Lung (tissue), 11 donors: ENCODE measurements at regions not wholly inside any gene's neighbourhood (a gene's known extent, or its start where the extent isn't known, plus 50 kb on each side); places are given as distances from the start of the nearest gene placed in this dataset.
A peak's percentile ranks its signal among the peaks of the same experiment; 100 is the strongest.

ENCODE experiments used
- ATAC-seq: fragments of 200-7000 bp; cut with Tn5 transposase; one replicate; pipeline ENCODE4 v1.9.1; 2020; ENCODE audit warnings: moderate number of reproducible peaks; ENCODE audit not compliant: insufficient read depth, low FRiP score
- DNase-seq, 3 donors: peaks; one replicate each; pipeline ENCODE4 v3.0.0-alpha.2; 2013 to 2017
- H3K27ac ChIP-seq, 2 donors: one replicate each; pipeline ENCODE4 v1.5.1; 2013; ENCODE audit warnings: mild to moderate bottlenecking in 2 of 2, moderate library complexity in 2 of 2, control low read depth in 1 of 2, inconsistent platforms in 1 of 2, low read depth in 1 of 2, low read length in 1 of 2
- H3K27me3 ChIP-seq, 3 donors: one replicate each; pipeline ENCODE4 v1.5.1; 2013; ENCODE audit warnings: low read length in 2 of 3; ENCODE audit not compliant: control insufficient read depth in 3 of 3, insufficient read depth in 3 of 3
- H3K36me3 ChIP-seq, 4 donors: one replicate each; pipeline ENCODE4 v1.5.1; 2013; ENCODE audit warnings: low read length in 4 of 4, mild to moderate bottlenecking in 1 of 4, moderate library complexity in 1 of 4; ENCODE audit not compliant: control insufficient read depth in 4 of 4, insufficient read depth in 4 of 4
- H3K4me1 ChIP-seq, 5 donors: one replicate each; pipeline ENCODE4 v1.5.1; 2013; ENCODE audit warnings: low read length in 5 of 5, mild to moderate bottlenecking in 2 of 5, moderate library complexity in 1 of 5; ENCODE audit not compliant: control insufficient read depth in 5 of 5, insufficient read depth in 5 of 5
- H3K4me3 ChIP-seq: one replicate; pipeline ENCODE4 v1.5.1; 2013; ENCODE audit warnings: mild to moderate bottlenecking, control low read depth, moderate library complexity
- H3K9ac ChIP-seq, 2 donors: one replicate each; pipeline ENCODE4 v1.5.1; 2013; ENCODE audit warnings: low read length in 2 of 2, control low read depth in 1 of 2; ENCODE audit not compliant: insufficient read depth in 1 of 2
- H3K9me3 ChIP-seq, 4 donors: one replicate each; pipeline ENCODE4 v1.5.1; 2013; ENCODE audit warnings: low read length in 3 of 4, mild to moderate bottlenecking in 1 of 4, moderate library complexity in 1 of 4; ENCODE audit not compliant: control insufficient read depth in 4 of 4, insufficient read depth in 3 of 4
- WGBS, 2 donors: extraction: QIAGEN DNeasy Blood & Tissue Kit; methylation state at CpG; one replicate each; pipeline ENCODE4 v1.1.7; 2013; 5-methylcytosine and 5-hydroxymethylcytosine counted together
- TF ChIP-seq, protein P1 (sequence below): IDR thresholded peaks from 2 replicates; pipeline ENCODE4 v1.5.1; 2012; ENCODE audit warnings: mild to moderate bottlenecking; ENCODE audit errors: control extremely low read depth, extremely low read depth
- donor health status: control.
- donor health status: control.
- donor health status: Bipolar disorder and iron deficiency.
- donor health status: healthy.
- donor health status: DM: yes; HTN: yes; CAD: no.

DNA sequence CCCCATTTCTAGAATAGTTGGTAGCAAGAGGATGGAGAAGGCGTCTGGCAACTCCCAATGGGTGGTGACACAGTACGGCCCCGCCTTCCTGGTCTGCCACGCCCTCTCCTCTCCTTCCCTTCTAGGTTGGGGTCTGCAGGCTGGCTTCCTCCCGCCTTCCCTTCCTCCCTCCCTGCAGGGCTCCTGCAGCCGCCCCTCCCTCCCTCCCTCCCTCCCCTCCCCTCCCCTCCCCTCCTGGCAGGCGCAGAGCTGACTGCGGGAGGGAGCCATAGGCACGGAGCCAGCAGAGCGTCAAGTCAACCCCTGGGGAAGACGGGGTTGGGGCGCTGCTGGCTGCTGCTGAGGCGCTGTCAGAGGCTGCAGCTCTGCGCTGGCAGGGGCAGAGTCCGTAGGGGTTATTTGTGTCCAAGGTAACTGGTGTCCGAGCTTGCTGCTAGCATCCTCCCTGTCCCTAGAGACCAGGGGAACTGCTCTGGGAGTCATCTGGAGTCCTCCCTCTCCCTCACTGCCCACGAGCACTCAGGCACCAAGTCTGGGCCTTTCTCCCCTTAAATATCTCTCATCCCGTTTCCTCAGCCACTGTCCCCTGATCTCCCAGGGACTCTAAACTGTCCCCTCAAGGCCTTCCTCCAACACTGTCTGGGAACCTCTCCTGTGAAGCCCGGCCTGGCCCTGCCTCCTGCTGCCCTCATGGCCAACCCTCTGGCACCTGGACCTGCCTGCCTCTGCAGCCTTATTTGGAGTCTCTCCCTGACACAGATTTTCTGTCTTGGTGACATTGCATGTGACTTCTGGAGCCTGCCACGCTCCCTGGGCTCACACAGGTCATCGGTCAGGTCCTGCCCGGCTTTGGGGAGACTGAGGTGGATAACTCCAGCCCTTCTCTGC, 57.4 kb upstream of the ACOT11 start:
- DNase-seq (peak; percentile 75 to 84 (median 78)), ATAC-seq (no peak)
- Histone ChIP-seq H3K27me3 (no peaks in the 10 kb centered on the region), H3K4me3 (no peak overlapping the region), H3K27ac (no peak overlapping the region), H3K9ac (no peak overlapping the region), H3K36me3 (no peaks in the 10 kb centered on the region), H3K9me3 (no peaks in the 10 kb centered on the region), H3K4me1 (peaks cover 5 to 42% (median 18%) of the 10 kb centered on the region in 5 donors)
- TF ChIP-seq, protein P1, sequence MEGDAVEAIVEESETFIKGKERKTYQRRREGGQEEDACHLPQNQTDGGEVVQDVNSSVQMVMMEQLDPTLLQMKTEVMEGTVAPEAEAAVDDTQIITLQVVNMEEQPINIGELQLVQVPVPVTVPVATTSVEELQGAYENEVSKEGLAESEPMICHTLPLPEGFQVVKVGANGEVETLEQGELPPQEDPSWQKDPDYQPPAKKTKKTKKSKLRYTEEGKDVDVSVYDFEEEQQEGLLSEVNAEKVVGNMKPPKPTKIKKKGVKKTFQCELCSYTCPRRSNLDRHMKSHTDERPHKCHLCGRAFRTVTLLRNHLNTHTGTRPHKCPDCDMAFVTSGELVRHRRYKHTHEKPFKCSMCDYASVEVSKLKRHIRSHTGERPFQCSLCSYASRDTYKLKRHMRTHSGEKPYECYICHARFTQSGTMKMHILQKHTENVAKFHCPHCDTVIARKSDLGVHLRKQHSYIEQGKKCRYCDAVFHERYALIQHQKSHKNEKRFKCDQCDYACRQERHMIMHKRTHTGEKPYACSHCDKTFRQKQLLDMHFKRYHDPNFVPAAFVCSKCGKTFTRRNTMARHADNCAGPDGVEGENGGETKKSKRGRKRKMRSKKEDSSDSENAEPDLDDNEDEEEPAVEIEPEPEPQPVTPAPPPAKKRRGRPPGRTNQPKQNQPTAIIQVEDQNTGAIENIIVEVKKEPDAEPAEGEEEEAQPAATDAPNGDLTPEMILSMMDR = no peak
- WGBS, 2 donors = 24 to 27% methylated on average over 17 to 21 of the region's 22 CpGs

DNA sequence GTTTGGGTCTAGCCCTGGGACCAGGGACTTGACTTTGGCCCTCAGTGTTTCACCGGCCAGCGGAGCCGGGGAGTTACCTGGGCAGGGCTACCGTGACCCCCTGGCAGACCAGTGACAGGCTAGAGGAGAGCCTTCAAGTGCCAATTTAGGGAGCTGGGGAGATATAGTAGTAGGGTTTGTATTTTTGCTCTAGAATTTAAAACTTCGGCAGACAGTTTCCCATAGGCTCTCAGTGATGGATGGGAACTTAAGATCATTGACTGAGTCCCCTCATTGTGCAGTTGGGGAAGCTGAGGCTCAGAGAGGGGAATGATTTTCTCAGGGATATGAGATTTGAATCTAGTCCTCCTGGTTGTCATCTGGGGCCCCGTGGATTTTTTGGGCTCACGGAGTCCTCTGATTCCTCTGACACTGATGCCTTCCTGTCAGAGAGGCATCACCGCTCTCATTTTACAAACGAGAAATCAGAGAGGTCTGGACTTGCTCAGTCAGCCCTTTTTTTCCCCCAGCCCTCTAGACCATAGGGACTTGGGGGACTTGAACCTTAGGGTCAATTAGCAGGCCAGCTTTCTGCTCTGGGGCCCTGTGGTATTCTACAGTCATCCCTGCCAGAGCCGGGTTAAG, 58.3 kb upstream of the ACOT11 start:
- ATAC-seq (no peak), DNase-seq (peak in 1 of 3 donors; percentile 21)
- H3K27ac ChIP-seq = peak overlapping the region in 1 of 2 donors; percentile 46
- H3K9me3 ChIP-seq = no peaks in the 10 kb centered on the region
- WGBS, 2 donors = 20 to 23% methylated on average over 10 of the region's 10 CpGs
- no peaks in the 10 kb centered on the region for H3K36me3 ChIP-seq
- TF ChIP-seq, protein P1 = no peak
- no peak overlapping the region for H3K4me3 ChIP-seq
- H3K9ac ChIP-seq = peak overlapping the region in 1 of 2 donors; percentile 61
- H3K27me3 ChIP-seq = no peaks in the 10 kb centered on the region
- H3K4me1 ChIP-seq = peaks cover 5 to 49% (median 23%) of the 10 kb centered on the region in 5 donors

DNA sequence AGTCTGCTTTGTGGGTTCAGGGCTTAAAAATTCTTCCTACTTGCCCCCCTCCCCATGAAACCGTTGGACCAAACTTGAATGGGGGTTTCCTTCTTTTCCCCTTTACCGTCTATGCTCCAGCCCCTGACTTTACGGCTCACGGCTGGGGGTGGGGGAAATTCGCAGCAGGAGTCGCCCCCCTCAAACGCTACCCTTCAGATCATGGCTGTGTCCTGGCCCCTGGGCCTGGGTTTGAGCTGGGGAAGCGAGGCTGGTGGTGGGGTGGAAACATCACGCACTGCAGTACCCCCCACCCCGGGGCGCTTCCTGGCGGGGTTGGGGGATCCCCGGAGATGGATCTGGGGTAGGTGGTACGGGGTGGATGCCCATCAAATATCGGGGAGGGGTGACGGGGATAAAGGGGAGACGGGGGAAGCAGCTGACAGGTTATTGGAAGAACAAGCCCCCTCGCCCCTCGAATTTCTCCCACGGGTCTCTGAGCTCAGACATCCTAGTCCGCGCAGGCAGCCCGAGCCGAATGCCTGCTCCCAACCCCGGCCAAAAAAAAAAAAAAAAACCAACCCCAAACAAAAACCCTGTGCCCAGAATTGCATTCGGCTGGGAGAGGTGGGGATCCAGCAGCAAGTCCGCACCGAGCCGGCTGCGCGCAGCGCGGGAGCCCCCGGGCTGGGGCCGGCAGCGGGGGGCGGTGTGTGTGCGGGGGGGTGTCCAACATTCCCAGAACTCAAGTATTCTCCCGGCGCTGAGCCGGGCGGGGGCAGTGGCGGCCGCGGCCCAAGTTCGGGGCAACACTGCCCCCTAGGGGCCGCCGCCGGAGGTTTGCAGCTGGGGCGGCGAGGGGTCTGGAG, 59.0 kb upstream of the ACOT11 start:
- H3K9me3 ChIP-seq = no peaks in the 10 kb centered on the region
- H3K9ac ChIP-seq = peak overlapping the region; percentile 53 to 87
- ATAC-seq = peak; percentile 89
- peak overlapping the region; percentile 88 to 95 for H3K27ac ChIP-seq
- H3K36me3 ChIP-seq = no peaks in the 10 kb centered on the region
- peak; percentile 97 for DNase-seq
- H3K27me3 ChIP-seq = no peaks in the 10 kb centered on the region
- 0 to 1% methylated on average over 50 to 51 of the region's 51 CpGs for WGBS, 2 donors
- TF ChIP-seq, protein P1 = peak; percentile 89
- peaks cover 5 to 49% (median 23%) of the 10 kb centered on the region in 5 donors for H3K4me1 ChIP-seq
- H3K4me3 ChIP-seq = peak overlapping the region; percentile 36
